B cell (primary cell): ENCODE measurements at regions not wholly inside any gene's neighbourhood (a gene's known extent, or its start where the extent isn't known, plus 50 kb on each side); places are given as distances from the start of the nearest gene placed in this dataset.

Experiments
- ATAC-seq: fragments of 200-7000 bp; cut with Tn5 transposase; one replicate; pipeline ENCODE4 v1.10.0; 2021; ENCODE audit warnings: low read depth, mild to moderate bottlenecking, moderate number of reproducible peaks, moderate library complexity
- CTCF ChIA-PET: fragments of 350-600 bp; sonication (Branson Sonifier 250); formaldehyde crosslinking; loops from one replicate; lab custom pipeline; 2021; ENCODE audit warnings: antibody characterized with exemption, inconsistent platforms; lab: Charles Lee
- POLR2A ChIA-PET: fragments of 350-600 bp; sonication (Branson Sonifier 250); formaldehyde crosslinking; loops from one replicate; lab custom pipeline; 2021; ENCODE audit warnings: antibody characterized with exemption; lab: Charles Lee
- DNase-seq: peaks from one replicate; pipeline ENCODE4 v3.0.0; 2013
- H2AFZ ChIP-seq: 2 replicates; pipeline ENCODE4 v1.6.1; 2012; ENCODE audit warnings: mild to moderate bottlenecking, low read depth, low read length; ENCODE audit not compliant: insufficient read depth, poor library complexity, severe bottlenecking
- H3K27ac ChIP-seq, 2 donors: 1 replicate in 1 of 2; 2 replicates in 1 of 2; pipeline ENCODE4 v1.5.1; 2012 to 2013; ENCODE audit warnings: low read length in 2 of 2, mild to moderate bottlenecking in 2 of 2, moderate library complexity in 1 of 2
- H3K27me3 ChIP-seq, 4 experiments: fragments of 200-600 bp in 1 of 4; sonication (generic) in 1 of 4; replicated peaks in 1 of 4; 1 replicate in 2 of 4; 2 replicates in 2 of 4; pipeline versions ENCODE4 v1.6.1 to v1.7.0; 2013 to 2016; ENCODE audit warnings: low read length in 3 of 4, mild to moderate bottlenecking in 2 of 4, mixed read lengths in 1 of 4, moderate library complexity in 1 of 4; ENCODE audit not compliant: insufficient read depth in 4 of 4, control insufficient read depth in 3 of 4; ENCODE audit errors: control extremely low read depth in 1 of 4
- H3K36me3 ChIP-seq, 2 experiments: replicated peaks in 1 of 2; 1 replicate in 1 of 2; 2 replicates in 1 of 2; pipeline versions ENCODE4 v1.6.1 to v1.7.1; 2013; ENCODE audit warnings: low read length in 1 of 2; ENCODE audit not compliant: insufficient read depth in 2 of 2, control insufficient read depth in 1 of 2; ENCODE audit errors: control extremely low read depth in 1 of 2, extremely low read depth in 1 of 2
- H3K4me1 ChIP-seq, 2 donors: fragments of 200-600 bp in 1 of 2; sonication (generic) in 1 of 2; 1 replicate in 1 of 2; 2 replicates in 1 of 2; pipeline versions ENCODE4 v1.5.1 to v1.6.1; 2013 to 2017; ENCODE audit warnings: low read length in 2 of 2; ENCODE audit not compliant: control insufficient read depth in 2 of 2, insufficient read depth in 2 of 2
- H3K4me2 ChIP-seq: replicated peaks from 2 replicates; pipeline ENCODE3; 2012; ENCODE audit warnings: mild to moderate bottlenecking, low read depth, low read length; ENCODE audit not compliant: poor library complexity, severe bottlenecking
- H3K4me3 ChIP-seq, 5 experiments: fragments of 200-600 bp in 1 of 5; sonication (generic) in 1 of 5; 1 replicate in 3 of 5; 2 replicates in 2 of 5; pipeline versions ENCODE4 v1.5.1 to v1.7.0; 2011 to 2016; ENCODE audit warnings: low read length in 4 of 5, mild to moderate bottlenecking in 4 of 5, low read depth in 2 of 5, control low read depth in 1 of 5, moderate library complexity in 1 of 5; ENCODE audit not compliant: insufficient read depth in 1 of 5; ENCODE audit errors: control extremely low read depth in 1 of 5, extremely low read depth in 1 of 5
- H3K79me2 ChIP-seq: fragments of 200-600 bp; sonication (generic); one replicate; pipeline ENCODE4 v1.6.0; 2016; ENCODE audit warnings: low read length; ENCODE audit not compliant: control insufficient read depth, insufficient read depth
- H3K9ac ChIP-seq: fragments of 200-600 bp; sonication (generic); 2 replicates; pipeline ENCODE4 v1.6.1; 2017; ENCODE audit warnings: mild to moderate bottlenecking, low read length, moderate library complexity
- H3K9me3 ChIP-seq, 3 donors: one replicate each; pipeline versions ENCODE4 v1.6.1 to v1.7.1; 2013; ENCODE audit warnings: low read length in 2 of 3; ENCODE audit not compliant: control insufficient read depth in 2 of 3, insufficient read depth in 1 of 3; ENCODE audit errors: control extremely low read depth in 1 of 3
- H4K20me1 ChIP-seq: 2 replicates; pipeline ENCODE4 v1.6.0; 2012; ENCODE audit warnings: mild to moderate bottlenecking, low read length; ENCODE audit not compliant: insufficient read depth, control insufficient read depth, poor library complexity, severe bottlenecking
- H3K27ac Mint-ChIP-seq: one replicate; pipeline ENCODE4 v1.8.0; 2021; ENCODE audit warnings: mixed read lengths
- H3K27me3 Mint-ChIP-seq: one replicate; pipeline ENCODE4 v1.8.0; 2021; ENCODE audit warnings: mixed read lengths
- H3K4me1 Mint-ChIP-seq: one replicate; pipeline ENCODE4 v1.8.0; 2021; ENCODE audit warnings: mixed read lengths
- H3K4me3 Mint-ChIP-seq: one replicate; pipeline ENCODE4 v1.8.0; 2021; ENCODE audit warnings: mixed read lengths
- H3K9me3 Mint-ChIP-seq: one replicate; pipeline ENCODE4 v1.8.0; 2022; ENCODE audit warnings: mixed read lengths; ENCODE audit not compliant: insufficient read depth
- CTCF ChIP-seq: fragments of 200-600 bp; IDR thresholded peaks from one replicate; pipeline ENCODE4 v1.8.0; 2022; ENCODE audit warnings: antibody characterized with exemption, mild to moderate bottlenecking
- EZH2 ChIP-seq: IDR thresholded peaks from 2 replicates; pipeline ENCODE4 v1.6.1; 2012; ENCODE audit warnings: borderline replicate concordance, low read depth, mild to moderate bottlenecking, moderate library complexity, low read length; ENCODE audit not compliant: insufficient read depth, poor library complexity, severe bottlenecking
- WGBS: methylation state at CpG from one replicate; pipeline ENCODE4 v1.1.5; 2013; ENCODE audit warnings: missing lambda C conversion rate; ENCODE audit not compliant: insufficient coverage; 5-methylcytosine and 5-hydroxymethylcytosine counted together
- intact Hi-C: fragments of 100-400 bp; cut with micrococcal nuclease; formaldehyde crosslinking; loops from one replicate; pipeline ENCODE4 v1.10.0; 2022

- intact Hi-C loops: no loop called here
- no peak overlapping the region for H3K4me3 Mint-ChIP-seq
- Histone ChIP-seq H3K4me2 (no peak overlapping the region), H3K9me3 (no peaks in the 10 kb centered on the region), H3K4me3 (no peak overlapping the region), H3K79me2 (no peaks in the 10 kb centered on the region), H3K36me3 (no peaks in the 10 kb centered on the region), H3K27me3 (peaks cover 0 to 4% (median 0%) of the 10 kb centered on the region in 4 experiments), H4K20me1 (no peaks in the 10 kb centered on the region), H3K4me1 (no peaks in the 10 kb centered on the region), H2AFZ (no peak overlapping the region), H3K9ac (no peak overlapping the region), H3K27ac (no peak overlapping the region)
- TF ChIP-seq CTCF (no peak), EZH2 (no peak)
- H3K27me3 Mint-ChIP-seq: peaks cover 29% of the 10 kb centered on the region
- H3K9me3 Mint-ChIP-seq: no peaks in the 10 kb centered on the region
- no CpG with 5 or more reads among the region's 1 CpG for whole genome bisulfite sequencing
- H3K4me1 Mint-ChIP-seq: no peaks in the 10 kb centered on the region
- DNase-seq (no peak), ATAC-seq (no peak)
- H3K27ac Mint-ChIP-seq: no peak overlapping the region
- POLR2A ChIA-PET: no interaction called here
- CTCF ChIA-PET: no interaction called here
These were observed 106.0 kb upstream of the SLC4A4 start for GRCh38 chr4:71232846-71233245.

GRCh38 chr4:71235311-71236201 lies 103.3 kb upstream of the SLC4A4 start:
- DNase-seq (no peak), ATAC-seq (no peak)
- H3K4me2 ChIP-seq: no peak overlapping the region
- Mint-ChIP-seq H3K27me3 (peaks cover 24% of the 10 kb centered on the region), H3K27ac (no peak overlapping the region), H3K9me3 (no peaks in the 10 kb centered on the region), H3K4me1 (no peaks in the 10 kb centered on the region), H3K4me3 (no peak overlapping the region)
- H4K20me1 ChIP-seq: no peaks in the 10 kb centered on the region
- no peaks in the 10 kb centered on the region for H3K36me3 ChIP-seq
- no peaks in the 10 kb centered on the region for H3K27me3 ChIP-seq
- CTCF ChIA-PET: no interaction called here
- POLR2A ChIA-PET: no interaction called here
- no peak overlapping the region for H3K4me3 ChIP-seq
- H3K79me2 ChIP-seq: no peaks in the 10 kb centered on the region
- WGBS: 94% methylated on average over 3 of the region's 12 CpGs
- no peak overlapping the region for H3K27ac ChIP-seq
- H2AFZ ChIP-seq: no peak overlapping the region
- no peaks in the 10 kb centered on the region for H3K4me1 ChIP-seq
- no peak overlapping the region for H3K9ac ChIP-seq
- intact Hi-C loops: no loop called here
- TF ChIP-seq CTCF (no peak), EZH2 (no peak)
- no peaks in the 10 kb centered on the region for H3K9me3 ChIP-seq
